Nephron progenitor cell (in vitro differentiated cells): ENCODE measurements at regions not wholly inside any gene's neighbourhood (a gene's known extent, or its start where the extent isn't known, plus 50 kb on each side); places are given as distances from the start of the nearest gene placed in this dataset.
A peak's percentile ranks its signal among the peaks of the same experiment; 100 is the strongest.
"Not testable (repeated sequence)": the region's sequence is repeated elsewhere in the genome, so short reads cannot be mapped to it uniquely, and the experiment has no call there.

ENCODE experiments used
- DNase-seq: peaks from one replicate; pipeline ENCODE4 v3.0.0; 2021
- H3K27ac Mint-ChIP-seq: 2 replicates; pipeline ENCODE4 v1.8.0; 2021; ENCODE audit warnings: mild to moderate bottlenecking, moderate library complexity, mixed read lengths
- H3K27me3 Mint-ChIP-seq: 2 replicates; pipeline ENCODE4 v1.8.0; 2021; ENCODE audit warnings: mild to moderate bottlenecking, low read depth, mixed read lengths; ENCODE audit not compliant: poor library complexity
- H3K36me3 Mint-ChIP-seq: 2 replicates; pipeline ENCODE4 v1.8.0; 2021; ENCODE audit warnings: low read depth, mixed read lengths
- H3K4me1 Mint-ChIP-seq: 2 replicates; pipeline ENCODE4 v1.8.0; 2021; ENCODE audit warnings: mixed read lengths
- H3K4me3 Mint-ChIP-seq: 2 replicates; pipeline ENCODE4 v1.8.0; 2021; ENCODE audit warnings: mild to moderate bottlenecking, moderate library complexity, mixed read lengths
- H3K9me3 Mint-ChIP-seq: 2 replicates; pipeline ENCODE4 v1.8.0; 2021; ENCODE audit warnings: mild to moderate bottlenecking, moderate library complexity, mixed read lengths
- CTCF ChIP-seq: fragments of 200-600 bp; sonication (generic); IDR thresholded peaks from 2 replicates; pipeline ENCODE4 v1.5.0; 2021; ENCODE audit warnings: antibody characterized with exemption

GRCh38 chr6:51161752-51162151, 343.1 kb downstream of the TFAP2B start:
- no peaks in the 10 kb centered on the region for H3K36me3 Mint-ChIP-seq
- no peaks in the 10 kb centered on the region for H3K27me3 Mint-ChIP-seq
- peaks cover 20% of the 10 kb centered on the region for H3K9me3 Mint-ChIP-seq
- DNase-seq, result no peak
- no peak for TF ChIP-seq CTCF
- no peaks in the 10 kb centered on the region for H3K4me1 Mint-ChIP-seq
- H3K4me3 Mint-ChIP-seq, result no peak overlapping the region
- no peak overlapping the region for H3K27ac Mint-ChIP-seq

- TF ChIP-seq CTCF, result no peak
- no peaks in the 10 kb centered on the region for H3K4me1 Mint-ChIP-seq
- H3K9me3 Mint-ChIP-seq, result peaks cover 15% of the 10 kb centered on the region
- H3K36me3 Mint-ChIP-seq, result no peaks in the 10 kb centered on the region
- no peak for DNase-seq
- H3K4me3 Mint-ChIP-seq, result no peak overlapping the region
- H3K27ac Mint-ChIP-seq, result no peak overlapping the region
- H3K27me3 Mint-ChIP-seq, result no peaks in the 10 kb centered on the region
Measured at GRCh38 chr6:51163843-51164529, 345.3 kb downstream of the TFAP2B start.

GRCh38 chr6:51166914-51167313, 348.2 kb downstream of the TFAP2B start:
- TF ChIP-seq CTCF, result no peak
- H3K9me3 Mint-ChIP-seq, result peaks cover 11% of the 10 kb centered on the region
- no peak for DNase-seq
- no peaks in the 10 kb centered on the region for H3K27me3 Mint-ChIP-seq
- H3K36me3 Mint-ChIP-seq, result no peaks in the 10 kb centered on the region
- no peak overlapping the region for H3K4me3 Mint-ChIP-seq
- no peak overlapping the region for H3K27ac Mint-ChIP-seq
- no peaks in the 10 kb centered on the region for H3K4me1 Mint-ChIP-seq

- H3K9me3 Mint-ChIP-seq, result peaks cover 11% of the 10 kb centered on the region
- H3K27me3 Mint-ChIP-seq, result no peaks in the 10 kb centered on the region
- no peaks in the 10 kb centered on the region for H3K4me1 Mint-ChIP-seq
- DNase-seq, result no peak
- peak overlapping the region; percentile 47 for H3K27ac Mint-ChIP-seq
- H3K4me3 Mint-ChIP-seq, result no peak overlapping the region
- H3K36me3 Mint-ChIP-seq, result no peaks in the 10 kb centered on the region
- TF ChIP-seq CTCF, result no peak
Measured at GRCh38 chr6:51167468-51167867, 348.8 kb downstream of the TFAP2B start.

- no peak for TF ChIP-seq CTCF
- Mint-ChIP-seq H3K4me3 (no peak overlapping the region), H3K27me3 (no peaks in the 10 kb centered on the region), H3K4me1 (no peaks in the 10 kb centered on the region), H3K9me3 (no peaks in the 10 kb centered on the region), H3K27ac (no peak overlapping the region), H3K36me3 (no peaks in the 10 kb centered on the region)
- no peak for DNase-seq
Measured at GRCh38 chr6:51182827-51183226, 364.2 kb downstream of the TFAP2B start.

GRCh38 chr6:51184046-51184445, 365.4 kb downstream of the TFAP2B start:
- peaks cover 5% of the 10 kb centered on the region for H3K9me3 Mint-ChIP-seq
- no peaks in the 10 kb centered on the region for H3K27me3 Mint-ChIP-seq
- H3K36me3 Mint-ChIP-seq, result no peaks in the 10 kb centered on the region
- TF ChIP-seq CTCF, result no peak
- no peak for DNase-seq
- no peak overlapping the region for H3K4me3 Mint-ChIP-seq
- H3K4me1 Mint-ChIP-seq, result no peaks in the 10 kb centered on the region
- H3K27ac Mint-ChIP-seq, result no peak overlapping the region

GRCh38 chr6:51193163-51193562, 374.5 kb downstream of the TFAP2B start:
- not testable (repeated sequence) for H3K4me3 Mint-ChIP-seq, H3K27ac Mint-ChIP-seq, H3K4me1 Mint-ChIP-seq, DNase-seq, H3K36me3 Mint-ChIP-seq, H3K27me3 Mint-ChIP-seq
- peaks cover 27% of the 10 kb centered on the region for H3K9me3 Mint-ChIP-seq
